NCI-H748 (cell line): ENCODE measurements at regions not wholly inside any gene's neighbourhood (a gene's known extent, or its start where the extent isn't known, plus 50 kb on each side); places are given as distances from the start of the nearest gene placed in this dataset.
"Not testable (repeated sequence)": the region's sequence is repeated elsewhere in the genome, so short reads cannot be mapped to it uniquely, and the experiment has no call there.

ENCODE experiments used
- DNase-seq: peaks from one replicate; lab custom pipeline; 2025; ENCODE audit not compliant: unreplicated experiment; lab: John Stamatoyannopoulos, UW

- no peak for DNase-seq
Observed at GRCh38 chr6:167467793-167468431, 143.0 kb downstream of the TTLL2 start.

DNA sequence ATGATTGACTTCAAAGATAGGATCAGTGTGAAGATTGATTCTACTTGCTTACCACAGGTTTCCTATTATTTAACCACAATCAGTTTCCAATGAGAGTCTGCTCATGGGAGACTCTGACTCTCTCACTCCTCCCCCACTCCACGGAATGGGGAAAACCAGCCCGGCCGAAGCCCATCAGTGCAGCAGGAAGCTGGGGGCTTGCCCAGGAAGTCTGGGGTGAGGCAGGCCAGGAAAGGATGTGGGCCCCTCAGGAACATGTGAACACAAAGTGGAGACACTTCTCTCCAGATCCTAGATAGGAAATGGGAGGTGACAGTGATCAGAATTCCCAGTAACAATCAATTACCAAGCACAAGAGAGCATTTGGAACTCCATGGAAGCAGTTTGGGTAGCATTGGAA lies 144.2 kb downstream of the TTLL2 start:
- DNase-seq = no peak

- no peak for DNase-seq
Observed at GRCh38 chr6:167469672-167470071, 144.8 kb downstream of the TTLL2 start.

DNA sequence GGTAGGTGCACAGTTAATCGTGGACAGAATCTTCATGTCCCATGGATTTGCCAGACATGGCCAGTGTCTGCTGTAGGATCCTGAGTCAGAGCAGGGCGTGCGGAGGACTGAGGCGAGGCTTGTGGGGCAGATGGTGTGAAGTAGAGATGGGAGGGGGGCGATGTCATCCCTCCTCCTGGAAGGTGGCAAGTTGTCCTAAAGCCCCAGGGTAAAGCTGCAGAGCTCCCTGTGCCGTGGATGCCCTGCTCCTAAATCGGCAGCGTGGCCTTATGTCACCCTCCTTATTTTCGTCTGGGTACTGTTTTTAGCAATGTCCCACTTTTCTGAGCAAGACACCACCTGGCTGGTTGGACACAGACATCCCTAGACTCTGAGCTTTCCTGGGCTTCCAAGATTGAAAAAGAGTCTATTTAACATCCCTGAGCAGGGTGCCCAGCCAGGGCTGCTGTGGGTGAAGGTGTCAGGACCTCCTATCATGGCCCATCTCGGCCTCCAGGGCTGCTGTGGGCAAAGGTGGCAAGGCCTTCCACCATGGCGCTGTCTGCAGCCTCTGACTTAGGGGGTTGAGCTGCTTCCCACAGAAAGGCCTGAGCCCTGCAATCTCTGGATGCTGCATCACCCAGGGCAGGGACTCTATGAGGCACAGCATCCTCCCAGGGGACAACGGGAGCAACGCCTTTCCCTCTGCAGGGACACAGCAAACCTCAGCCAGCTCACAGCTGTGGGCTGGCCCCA lies 145.4 kb downstream of the TTLL2 start:
- DNase-seq = no peak

- DNase-seq = no peak
Observed at GRCh38 chr6:167470836-167471547, 146.1 kb downstream of the TTLL2 start.

GRCh38 chr6:167471548-167471930 lies 146.7 kb downstream of the TTLL2 start:
- DNase-seq = no peak

DNA sequence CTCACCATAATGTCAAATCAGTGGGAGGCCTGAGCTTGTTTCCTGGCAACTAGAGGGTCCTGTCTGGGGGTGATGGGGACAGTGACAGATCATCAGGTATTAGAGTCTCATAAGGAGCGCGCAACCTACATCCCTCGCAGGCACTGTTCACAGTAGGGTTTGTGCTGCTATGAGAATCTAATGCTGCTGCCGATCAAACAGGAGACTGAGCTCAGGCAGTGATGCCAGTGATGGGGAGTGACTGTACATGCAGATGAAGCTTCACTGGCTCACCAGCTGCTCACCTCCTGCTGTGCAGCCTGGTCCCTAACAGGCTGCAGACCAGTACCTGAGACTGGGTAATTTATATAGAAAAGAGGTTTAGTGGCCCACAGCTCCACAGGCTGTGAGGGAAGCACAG lies 147.3 kb downstream of the TTLL2 start:
- no peak for DNase-seq

GRCh38 chr6:167472880-167473279 lies 148.0 kb downstream of the TTLL2 start:
- no peak for DNase-seq

- no peak for DNase-seq
Observed at GRCh38 chr6:167474171-167474570, 149.3 kb downstream of the TTLL2 start.

GRCh38 chr6:167474725-167475124 lies 149.8 kb downstream of the TTLL2 start:
- no peak for DNase-seq

DNA sequence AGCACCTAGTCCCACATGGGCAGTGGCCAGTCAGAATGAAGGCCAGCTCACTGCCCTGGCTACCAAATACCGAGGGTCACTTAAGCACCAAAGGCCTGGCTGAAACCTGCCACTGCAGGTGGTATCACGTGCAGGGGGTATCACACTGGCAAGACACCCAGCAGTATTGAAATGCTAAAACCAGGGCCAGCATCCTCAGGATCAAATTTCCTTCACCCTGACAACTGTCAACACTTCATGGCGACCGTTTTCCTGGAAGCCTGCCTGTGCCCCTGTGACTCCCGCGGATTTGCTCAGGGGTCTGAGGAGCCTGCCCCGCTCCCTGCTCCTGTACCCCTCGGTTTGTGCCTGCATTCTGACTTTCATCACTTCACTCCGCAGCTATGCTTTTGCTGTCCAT lies 151.1 kb downstream of the TTLL2 start:
- DNase-seq = peak; percentile 71

- no peak for DNase-seq
Observed at GRCh38 chr6:167476844-167477595, 152.1 kb downstream of the TTLL2 start.

- no peak for DNase-seq
Observed at GRCh38 chr6:167477688-167478087, 152.8 kb downstream of the TTLL2 start.

DNA sequence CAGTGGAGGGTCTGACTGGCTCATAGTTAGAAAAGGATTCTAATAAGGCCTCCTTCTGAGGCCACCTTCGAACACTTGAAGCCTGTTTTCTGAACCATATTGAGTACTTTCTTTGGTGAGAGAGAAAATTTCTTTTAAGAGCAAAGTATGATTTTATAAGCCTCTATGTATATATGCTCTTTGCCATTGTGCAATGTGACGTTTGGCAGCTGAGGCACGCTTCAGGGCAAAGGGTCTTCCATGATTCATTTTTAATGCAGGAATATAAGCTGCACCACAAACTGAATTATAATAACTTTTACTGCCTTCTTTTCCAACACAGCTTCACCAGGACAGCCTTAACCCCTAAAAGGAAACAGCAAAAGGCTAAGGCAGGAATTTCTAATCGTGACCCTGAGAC lies 154.4 kb downstream of the TTLL2 start:
- DNase-seq = no peak

GRCh38 chr6:167479901-167480648 lies 155.2 kb downstream of the TTLL2 start:
- DNase-seq = no peak

DNA sequence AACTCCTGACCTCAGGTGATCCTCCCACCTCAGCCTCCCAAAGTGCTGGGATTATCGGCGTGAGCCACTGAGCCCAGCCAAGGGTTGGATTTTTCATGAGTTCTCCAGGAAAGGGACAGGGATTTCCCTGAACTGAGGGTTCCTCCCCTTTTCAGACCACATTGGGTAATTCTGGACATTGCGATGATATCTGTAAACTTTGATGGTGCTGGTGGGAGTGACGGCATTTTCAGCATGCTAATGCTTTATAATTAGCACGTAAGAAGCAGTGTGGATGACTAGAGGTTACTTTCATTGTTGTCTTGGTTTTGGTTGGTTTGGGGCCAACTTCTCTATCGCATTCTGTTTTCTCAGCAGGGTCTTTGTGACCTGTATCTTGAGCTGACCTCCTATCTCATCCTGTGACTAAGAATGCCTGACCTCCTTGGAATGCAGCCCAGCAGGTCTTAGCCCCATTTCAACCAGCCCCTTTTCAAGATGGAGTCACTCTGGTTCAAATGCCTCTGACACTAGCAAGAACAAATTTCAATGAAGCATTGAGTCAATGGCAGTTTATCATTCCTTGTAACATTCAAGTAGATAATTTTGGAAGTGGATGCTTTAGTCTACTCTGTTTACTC lies 156.5 kb downstream of the TTLL2 start:
- no peak for DNase-seq

DNA sequence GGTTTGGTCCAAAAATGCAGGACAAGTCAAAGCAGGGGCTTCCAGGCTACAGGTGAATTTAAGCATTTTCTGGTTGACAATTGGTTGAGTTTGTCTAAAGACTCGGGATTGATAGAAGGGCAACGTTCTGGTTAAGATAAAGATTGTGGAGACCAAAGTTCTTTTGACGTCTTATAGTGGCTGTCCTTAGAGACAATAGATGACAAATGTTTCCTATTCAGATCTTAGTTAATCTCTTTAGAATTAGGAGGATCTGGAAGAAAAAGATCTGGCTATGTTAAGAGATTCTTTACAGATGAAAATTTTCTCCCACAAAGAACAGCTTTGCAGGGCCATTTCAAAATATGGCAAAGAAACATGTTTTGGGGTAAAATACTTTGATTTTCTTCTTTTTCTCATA lies 157.9 kb downstream of the TTLL2 start:
- DNase-seq = not testable (repeated sequence)

DNA sequence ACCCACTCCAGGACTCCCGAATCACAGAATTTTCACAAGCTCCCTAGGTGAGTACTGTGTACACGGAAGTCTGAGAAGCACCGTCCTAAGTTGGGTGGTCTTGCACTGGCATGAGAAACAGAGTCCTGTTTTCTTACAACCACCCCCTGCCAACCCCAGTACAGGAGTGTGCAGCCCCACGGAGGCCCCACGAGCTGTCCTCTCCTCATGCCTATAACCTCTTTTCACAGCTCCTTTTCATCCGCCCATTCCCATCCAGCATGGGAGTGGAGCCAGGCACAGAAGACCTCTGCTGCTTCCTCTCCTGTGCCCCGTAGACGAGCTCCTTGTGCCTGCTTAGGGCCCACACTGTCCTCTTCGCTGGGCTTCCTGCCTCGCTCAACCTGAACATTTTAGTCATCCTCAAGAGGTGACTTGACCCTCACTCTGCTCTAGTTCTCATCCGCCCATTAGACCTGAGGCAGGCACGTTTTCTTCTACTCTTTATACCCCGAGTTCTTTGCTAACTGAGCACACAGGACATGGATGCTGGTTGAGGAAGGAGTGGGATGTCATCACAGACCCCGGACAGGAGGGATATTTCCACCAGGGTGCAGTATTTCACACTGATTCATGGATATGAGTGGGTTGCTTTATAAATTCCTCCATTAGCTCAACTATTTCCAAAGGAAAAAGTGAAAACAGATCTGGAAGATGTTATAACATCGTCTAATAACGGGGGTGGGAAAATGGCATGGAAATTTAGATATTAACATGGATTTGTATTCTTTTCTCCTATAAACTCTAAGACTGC lies 160.5 kb downstream of the TTLL2 start:
- peak; percentile 23 for DNase-seq
